OCI-LY3 (cell line): ENCODE measurements at regions not wholly inside any gene's neighbourhood (a gene's known extent, or its start where the extent isn't known, plus 50 kb on each side); places are given as distances from the start of the nearest gene placed in this dataset.

Source experiments
- H2AFZ ChIP-seq: fragments of 200-600, 300-600 bp; shearing (Covaris generic); 2 replicates; pipeline ENCODE4 v1.6.0; 2014; ENCODE audit warnings: antibody characterized with exemption, low read depth, low read length
- H3K27ac ChIP-seq: fragments of 200-600, 300-600 bp; sonication (generic); 2 replicates; pipeline ENCODE4 v1.5.1; 2014; ENCODE audit warnings: mild to moderate bottlenecking, low read length, moderate library complexity, mixed read lengths
- H3K27me3 ChIP-seq: fragments of 200-600, 300-600 bp; sonication (generic); 2 replicates; pipeline ENCODE4 v1.6.1; 2014; ENCODE audit warnings: low read depth, low read length, mixed read lengths
- H3K36me3 ChIP-seq: fragments of 200-600, 300-600 bp; sonication (generic); replicated peaks from 2 replicates; pipeline ENCODE3; 2014; ENCODE audit warnings: low read depth, low read length, mixed read lengths
- H3K4me1 ChIP-seq: fragments of 300-600, 200-600 bp; sonication (generic); 2 replicates; pipeline ENCODE4 v1.6.1; 2014; ENCODE audit warnings: low read length, mixed read lengths
- H3K4me2 ChIP-seq: fragments of 200-600, 300-600 bp; sonication (generic); 2 replicates; pipeline ENCODE4 v1.6.1; 2014; ENCODE audit warnings: low read length, mixed read lengths
- H3K4me3 ChIP-seq: fragments of 300-600, 200-600 bp; sonication (generic); 2 replicates; pipeline ENCODE4 v1.5.1; 2014; ENCODE audit warnings: antibody characterized with exemption, mild to moderate bottlenecking, low read length, moderate library complexity
- H3K79me2 ChIP-seq: fragments of 300-600, 200-600 bp; shearing (Covaris generic); 2 replicates; pipeline ENCODE4 v1.6.1; 2014; ENCODE audit warnings: mild to moderate bottlenecking, low read length, mixed read lengths
- H3K9ac ChIP-seq: fragments of 300-600, 200-600 bp; shearing (Covaris generic); 2 replicates; pipeline ENCODE4 v1.6.0; 2014; ENCODE audit warnings: mild to moderate bottlenecking, low read length, moderate library complexity
- H3K9me3 ChIP-seq: fragments of 200-600, 300-600 bp; shearing (Covaris generic); 2 replicates; pipeline ENCODE4 v1.6.1; 2014; ENCODE audit warnings: low read length, mixed read lengths; ENCODE audit not compliant: insufficient read depth
- H4K20me1 ChIP-seq: fragments of 200-600, 300-600 bp; sonication (generic); 2 replicates; pipeline ENCODE4 v1.6.1; 2016; ENCODE audit warnings: low read length, mixed read lengths; ENCODE audit not compliant: insufficient read depth
- CTCF ChIP-seq: fragments of 200-600, 300-600 bp; sonication (generic); IDR thresholded peaks from 2 replicates; pipeline ENCODE4 v1.5.1; 2014; ENCODE audit warnings: antibody characterized with exemption, low read length, low read depth
- EZH2phosphoT487 ChIP-seq: fragments of 200-600 bp; shearing (Covaris generic); IDR thresholded peaks from 2 replicates; pipeline ENCODE4 v1.6.1; 2018; ENCODE audit warnings: antibody characterized with exemption, mixed run types, low read depth

DNA sequence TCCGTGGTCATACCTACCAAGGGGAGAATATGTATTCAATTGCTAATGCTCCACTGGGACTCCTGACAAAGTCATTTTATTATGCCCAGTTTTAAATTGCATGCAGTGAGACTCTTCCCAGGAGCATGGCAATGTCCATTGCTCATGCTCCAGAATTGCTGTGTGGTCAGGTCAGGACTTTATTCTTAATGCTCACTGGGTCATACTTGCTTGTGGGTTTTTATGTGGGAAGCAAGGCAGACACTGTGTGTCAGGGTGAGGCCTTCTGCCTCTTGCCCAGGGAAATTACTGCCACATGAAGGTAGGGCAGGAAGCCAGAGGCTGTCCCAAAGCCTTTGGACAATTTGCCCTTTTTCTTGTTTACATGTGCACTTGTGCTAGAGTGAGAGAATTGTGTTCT is 164.6 kb upstream of the MEF2C start:
- Histone ChIP-seq H3K4me3 (no peak overlapping the region), H4K20me1 (no peaks in the 10 kb centered on the region), H3K27me3 (no peaks in the 10 kb centered on the region), H3K36me3 (no peaks in the 10 kb centered on the region), H2AFZ (no peak overlapping the region), H3K27ac (no peak overlapping the region), H3K9me3 (no peaks in the 10 kb centered on the region), H3K4me2 (no peak overlapping the region), H3K79me2 (no peaks in the 10 kb centered on the region), H3K9ac (no peak overlapping the region), H3K4me1 (no peaks in the 10 kb centered on the region)
- TF ChIP-seq CTCF: no peak
- TF ChIP-seq EZH2phosphoT487: no peak

GRCh38 chr5:89045216-89045615 is 162.2 kb upstream of the MEF2C start:
- H3K4me2 ChIP-seq: no peak overlapping the region
- H2AFZ ChIP-seq: no peak overlapping the region
- H3K79me2 ChIP-seq: no peaks in the 10 kb centered on the region
- no peaks in the 10 kb centered on the region for H3K36me3 ChIP-seq
- no peaks in the 10 kb centered on the region for H3K27me3 ChIP-seq
- H3K27ac ChIP-seq: no peak overlapping the region
- H3K4me1 ChIP-seq: no peaks in the 10 kb centered on the region
- no peak overlapping the region for H3K4me3 ChIP-seq
- no peak for TF ChIP-seq CTCF
- TF ChIP-seq EZH2phosphoT487: no peak
- H3K9me3 ChIP-seq: no peaks in the 10 kb centered on the region
- no peak overlapping the region for H3K9ac ChIP-seq
- H4K20me1 ChIP-seq: no peaks in the 10 kb centered on the region

GRCh38 chr5:89044674-89045200 is 161.8 kb upstream of the MEF2C start:
- no peaks in the 10 kb centered on the region for H3K27me3 ChIP-seq
- H3K4me2 ChIP-seq: no peak overlapping the region
- no peaks in the 10 kb centered on the region for H3K79me2 ChIP-seq
- no peak for TF ChIP-seq EZH2phosphoT487
- H3K36me3 ChIP-seq: no peaks in the 10 kb centered on the region
- no peaks in the 10 kb centered on the region for H3K4me1 ChIP-seq
- no peaks in the 10 kb centered on the region for H4K20me1 ChIP-seq
- no peak overlapping the region for H2AFZ ChIP-seq
- no peak overlapping the region for H3K27ac ChIP-seq
- no peak overlapping the region for H3K9ac ChIP-seq
- H3K9me3 ChIP-seq: no peaks in the 10 kb centered on the region
- H3K4me3 ChIP-seq: no peak overlapping the region

DNA sequence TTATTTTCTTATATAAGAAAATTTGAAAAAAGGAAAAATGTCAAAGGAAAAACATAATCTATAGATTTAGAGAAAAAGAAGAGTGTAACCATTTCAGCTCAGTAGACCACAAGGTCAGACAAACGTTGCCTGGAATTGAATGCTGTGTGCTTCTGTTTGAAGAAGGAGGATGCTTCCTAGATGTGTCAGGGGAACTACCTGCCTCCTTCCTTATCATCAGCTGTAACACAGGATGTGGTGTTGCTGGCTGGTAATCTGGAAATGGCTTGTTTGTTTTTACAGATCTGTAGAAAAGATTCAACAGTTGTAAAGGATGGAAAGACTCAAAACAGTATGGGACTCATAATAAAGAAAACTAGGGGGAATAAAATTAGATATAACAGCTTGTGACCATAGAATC is 160.7 kb upstream of the MEF2C start:
- no peaks in the 10 kb centered on the region for H3K36me3 ChIP-seq
- H3K4me2 ChIP-seq: no peak overlapping the region
- H3K9me3 ChIP-seq: no peaks in the 10 kb centered on the region
- no peaks in the 10 kb centered on the region for H4K20me1 ChIP-seq
- TF ChIP-seq EZH2phosphoT487 (no peak), CTCF (no peak)
- H3K27ac ChIP-seq: no peak overlapping the region
- no peaks in the 10 kb centered on the region for H3K27me3 ChIP-seq
- H3K9ac ChIP-seq: no peak overlapping the region
- H2AFZ ChIP-seq: no peak overlapping the region
- no peaks in the 10 kb centered on the region for H3K4me1 ChIP-seq
- H3K79me2 ChIP-seq: no peaks in the 10 kb centered on the region
- H3K4me3 ChIP-seq: no peak overlapping the region

DNA sequence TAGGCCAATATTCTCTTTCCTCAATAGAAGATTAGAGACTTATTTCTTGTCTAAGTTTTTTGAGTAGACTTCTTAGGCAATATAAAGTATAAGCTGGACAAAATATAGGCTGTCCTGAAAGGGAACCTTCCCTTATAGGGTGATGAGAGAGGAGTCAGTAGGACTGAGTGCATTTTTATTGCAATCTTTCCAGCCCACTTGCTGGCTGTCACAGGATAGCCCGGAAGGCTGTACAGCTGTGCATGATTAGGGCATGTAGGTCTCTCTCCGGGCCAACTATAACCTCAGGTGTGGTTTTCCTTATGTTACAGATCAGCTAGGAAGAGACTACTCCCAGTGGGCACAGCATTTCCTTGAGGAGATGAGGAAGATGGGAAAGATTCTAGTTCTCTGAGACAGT is 159.8 kb upstream of the MEF2C start:
- H3K79me2 ChIP-seq: no peaks in the 10 kb centered on the region
- H3K9me3 ChIP-seq: no peaks in the 10 kb centered on the region
- H3K9ac ChIP-seq: no peak overlapping the region
- H2AFZ ChIP-seq: no peak overlapping the region
- no peaks in the 10 kb centered on the region for H4K20me1 ChIP-seq
- no peak overlapping the region for H3K4me2 ChIP-seq
- H3K27me3 ChIP-seq: no peaks in the 10 kb centered on the region
- H3K4me3 ChIP-seq: no peak overlapping the region
- no peak for TF ChIP-seq EZH2phosphoT487
- TF ChIP-seq CTCF: no peak
- no peaks in the 10 kb centered on the region for H3K36me3 ChIP-seq
- H3K27ac ChIP-seq: no peak overlapping the region
- H3K4me1 ChIP-seq: no peaks in the 10 kb centered on the region
